ENCODE measurements at regions not wholly inside any gene's neighbourhood (a gene's known extent, or its start where the extent isn't known, plus 50 kb on each side); places are given as distances from the start of the nearest gene placed in this dataset.
"Not testable (repeated sequence)": the region's sequence is repeated elsewhere in the genome, so short reads cannot be mapped to it uniquely, and the experiment has no call there.

- TF ChIP-seq POLR2AphosphoS5 (IDR thresholded peaks at IDR 0.05; ENCODE audit: low read depth, low read length); POLR2A (IDR thresholded peaks at IDR 0.05; ENCODE audit: low read depth, low read length); TAF1 (IDR thresholded peaks at IDR 0.05; ENCODE audit: borderline replicate concordance, low read depth, low read length): not testable (repeated sequence)
Measured at GRCh38 chr1:144102046-144102745, 130.4 kb upstream of the FAM72C start.

Data from GM12892 (cell line).